ENCODE measurements at regions not wholly inside any gene's neighbourhood (a gene's known extent, or its start where the extent isn't known, plus 50 kb on each side); places are given as distances from the start of the nearest gene placed in this dataset.

- no peak for TF ChIP-seq ZNF341 (tag by site-specific recombination; IDR thresholded peaks at IDR 0.05; ENCODE audit: low read depth)
- no peak for TF ChIP-seq CTCF (tag by site-specific recombination; IDR thresholded peaks at IDR 0.05)
- no peak for TF ChIP-seq ZNF274 (IDR thresholded peaks at IDR 0.05; ENCODE audit: low read length)
- no peak for TF ChIP-seq ZNF274 (tag by site-specific recombination; IDR thresholded peaks at IDR 0.05; ENCODE audit: borderline replicate concordance)
Observed at GRCh38 chr9:108376140-108376539, 479.6 kb downstream of the ACTL7B start.
